GM12878 (cell line): ENCODE measurements at regions not wholly inside any gene's neighbourhood (a gene's known extent, or its start where the extent isn't known, plus 50 kb on each side); places are given as distances from the start of the nearest gene placed in this dataset.
A peak's percentile ranks its signal among the peaks of the same experiment; 100 is the strongest.

Source experiments
- ATF7 ChIP-seq: fragments of 450-650 bp; IDR thresholded peaks from 2 replicates; pipeline ENCODE4 v1.6.1; 2016; ENCODE audit warnings: low read depth, mild to moderate bottlenecking
- BCL11A ChIP-seq: IDR thresholded peaks from 2 replicates; pipeline ENCODE4 v1.6.1; 2011; ENCODE audit warnings: low read depth, low read length
- ETV6 ChIP-seq, 2 experiments: fragments of 450-650 bp in 1 of 2; IDR thresholded peaks in 1 of 2; conservative IDR thresholded peaks in 1 of 2; 2 replicates each; pipeline ENCODE4 v1.6.1; 2014; ENCODE audit warnings: antibody characterized with exemption in 1 of 2, borderline replicate concordance in 1 of 2, low read depth in 1 of 2, mild to moderate bottlenecking in 1 of 2, moderate library complexity in 1 of 2
- NFIC ChIP-seq: IDR thresholded peaks from 2 replicates; pipeline ENCODE4 v1.6.1; 2012; ENCODE audit warnings: low read depth, mild to moderate bottlenecking, inconsistent platforms, low read length, moderate library complexity
- POU2F2 ChIP-seq: IDR thresholded peaks from 3 replicates; pipeline ENCODE4 v1.6.1; 2011; ENCODE audit warnings: low read depth, mild to moderate bottlenecking, low read length, borderline replicate concordance
- SIX5 ChIP-seq: IDR thresholded peaks from 2 replicates; pipeline ENCODE4 v1.6.1; 2011; ENCODE audit warnings: mild to moderate bottlenecking, low read depth, low read length, moderate library complexity; ENCODE audit not compliant: severe bottlenecking
- ZZZ3 ChIP-seq: IDR thresholded peaks from 2 replicates; pipeline ENCODE4 v1.6.1; 2011; ENCODE audit warnings: low read depth; ENCODE audit not compliant: control insufficient read depth, insufficient read length
- TF ChIP-seq, protein P1 (sequence below): fragments of 450-650 bp; IDR thresholded peaks from 2 replicates; pipeline ENCODE4 v1.6.1; 2017; ENCODE audit warnings: antibody characterized with exemption, mild to moderate bottlenecking, moderate library complexity
- TF ChIP-seq, protein P2 (sequence below), 3 experiments: IDR thresholded peaks in 2 of 3; conservative IDR thresholded peaks in 1 of 3; 2 replicates each; pipeline ENCODE4 v1.5.1; 2011; ENCODE audit warnings: low read depth in 3 of 3, low read length in 3 of 3, mild to moderate bottlenecking in 3 of 3, control low read depth in 2 of 3, moderate library complexity in 2 of 3, inconsistent platforms in 1 of 3, mixed read lengths in 1 of 3; ENCODE audit not compliant: control insufficient read depth in 2 of 3, insufficient read depth in 1 of 3; ENCODE audit errors: extremely low read depth in 1 of 3
- TF ChIP-seq, protein P3 (sequence below): IDR thresholded peaks from 2 replicates; pipeline ENCODE4 v1.6.1; 2012; ENCODE audit warnings: mild to moderate bottlenecking, low read depth, low read length
- TF ChIP-seq, protein P4 (sequence below): fragments of 450-650 bp; IDR thresholded peaks from 2 replicates; pipeline ENCODE4 v1.6.1; 2017; ENCODE audit warnings: low read depth, mild to moderate bottlenecking, moderate library complexity
- TF ChIP-seq, protein P5 (sequence below): fragments of 450-650 bp; conservative IDR thresholded peaks from 2 replicates; pipeline ENCODE4 v1.6.1; 2017; ENCODE audit warnings: mild to moderate bottlenecking, moderate library complexity
- TF ChIP-seq, protein P6 (sequence below): fragments of 450-650 bp; formaldehyde crosslinking; IDR thresholded peaks from 2 replicates; pipeline ENCODE4 v1.4.0; 2022; ENCODE audit warnings: mild to moderate bottlenecking, moderate library complexity

DNA sequence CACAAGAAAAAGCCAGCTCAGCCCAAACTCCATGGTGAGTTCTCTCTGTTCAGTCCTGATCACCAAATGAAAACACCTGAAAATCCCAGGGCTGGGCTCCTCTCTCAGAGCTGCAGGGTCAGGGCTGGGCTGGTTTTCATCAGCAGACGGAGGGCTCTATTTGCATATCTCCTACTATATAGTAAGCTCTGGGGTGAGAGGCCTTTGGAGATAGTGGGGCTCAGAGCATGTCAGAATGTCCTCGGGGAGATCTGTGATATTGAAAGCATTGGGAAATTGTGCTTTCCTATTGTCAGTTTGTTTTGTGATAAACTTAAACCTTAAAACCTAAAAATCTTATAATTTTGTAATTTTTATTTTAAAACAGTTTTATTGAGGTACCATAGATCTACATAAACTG lies 742.6 kb downstream of the TMEM121 start (continued):
- TF ChIP-seq, protein P1, sequence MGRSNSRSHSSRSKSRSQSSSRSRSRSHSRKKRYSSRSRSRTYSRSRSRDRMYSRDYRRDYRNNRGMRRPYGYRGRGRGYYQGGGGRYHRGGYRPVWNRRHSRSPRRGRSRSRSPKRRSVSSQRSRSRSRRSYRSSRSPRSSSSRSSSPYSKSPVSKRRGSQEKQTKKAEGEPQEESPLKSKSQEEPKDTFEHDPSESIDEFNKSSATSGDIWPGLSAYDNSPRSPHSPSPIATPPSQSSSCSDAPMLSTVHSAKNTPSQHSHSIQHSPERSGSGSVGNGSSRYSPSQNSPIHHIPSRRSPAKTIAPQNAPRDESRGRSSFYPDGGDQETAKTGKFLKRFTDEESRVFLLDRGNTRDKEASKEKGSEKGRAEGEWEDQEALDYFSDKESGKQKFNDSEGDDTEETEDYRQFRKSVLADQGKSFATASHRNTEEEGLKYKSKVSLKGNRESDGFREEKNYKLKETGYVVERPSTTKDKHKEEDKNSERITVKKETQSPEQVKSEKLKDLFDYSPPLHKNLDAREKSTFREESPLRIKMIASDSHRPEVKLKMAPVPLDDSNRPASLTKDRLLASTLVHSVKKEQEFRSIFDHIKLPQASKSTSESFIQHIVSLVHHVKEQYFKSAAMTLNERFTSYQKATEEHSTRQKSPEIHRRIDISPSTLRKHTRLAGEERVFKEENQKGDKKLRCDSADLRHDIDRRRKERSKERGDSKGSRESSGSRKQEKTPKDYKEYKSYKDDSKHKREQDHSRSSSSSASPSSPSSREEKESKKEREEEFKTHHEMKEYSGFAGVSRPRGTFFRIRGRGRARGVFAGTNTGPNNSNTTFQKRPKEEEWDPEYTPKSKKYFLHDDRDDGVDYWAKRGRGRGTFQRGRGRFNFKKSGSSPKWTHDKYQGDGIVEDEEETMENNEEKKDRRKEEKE = no peak
- TF ChIP-seq POU2F2 (peak; percentile 95; the same call in 2 of the 3 replicates), ETV6 (conservative IDR thresholded peaks at IDR 0.05 in 1 of 2, IDR thresholded peaks at IDR 0.05 in 1 of 2; ENCODE audit: borderline replicate concordance in 1 of 2, low read depth in 1 of 2) (no peak), SIX5 (no peak), ATF7 (no peak), ZZZ3 (no peak), NFIC (no peak), BCL11A (no peak)
- TF ChIP-seq, protein P2, sequence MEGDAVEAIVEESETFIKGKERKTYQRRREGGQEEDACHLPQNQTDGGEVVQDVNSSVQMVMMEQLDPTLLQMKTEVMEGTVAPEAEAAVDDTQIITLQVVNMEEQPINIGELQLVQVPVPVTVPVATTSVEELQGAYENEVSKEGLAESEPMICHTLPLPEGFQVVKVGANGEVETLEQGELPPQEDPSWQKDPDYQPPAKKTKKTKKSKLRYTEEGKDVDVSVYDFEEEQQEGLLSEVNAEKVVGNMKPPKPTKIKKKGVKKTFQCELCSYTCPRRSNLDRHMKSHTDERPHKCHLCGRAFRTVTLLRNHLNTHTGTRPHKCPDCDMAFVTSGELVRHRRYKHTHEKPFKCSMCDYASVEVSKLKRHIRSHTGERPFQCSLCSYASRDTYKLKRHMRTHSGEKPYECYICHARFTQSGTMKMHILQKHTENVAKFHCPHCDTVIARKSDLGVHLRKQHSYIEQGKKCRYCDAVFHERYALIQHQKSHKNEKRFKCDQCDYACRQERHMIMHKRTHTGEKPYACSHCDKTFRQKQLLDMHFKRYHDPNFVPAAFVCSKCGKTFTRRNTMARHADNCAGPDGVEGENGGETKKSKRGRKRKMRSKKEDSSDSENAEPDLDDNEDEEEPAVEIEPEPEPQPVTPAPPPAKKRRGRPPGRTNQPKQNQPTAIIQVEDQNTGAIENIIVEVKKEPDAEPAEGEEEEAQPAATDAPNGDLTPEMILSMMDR (IDR thresholded peaks at IDR 0.05 in 2 of 3, conservative IDR thresholded peaks at IDR 0.05 in 1 of 3; ENCODE audit: control insufficient read depth in 2 of 3, extremely low read depth in 1 of 3, insufficient read depth in 1 of 3, low read depth in 3 of 3, low read length in 3 of 3) = no peak
- TF ChIP-seq, protein P3, sequence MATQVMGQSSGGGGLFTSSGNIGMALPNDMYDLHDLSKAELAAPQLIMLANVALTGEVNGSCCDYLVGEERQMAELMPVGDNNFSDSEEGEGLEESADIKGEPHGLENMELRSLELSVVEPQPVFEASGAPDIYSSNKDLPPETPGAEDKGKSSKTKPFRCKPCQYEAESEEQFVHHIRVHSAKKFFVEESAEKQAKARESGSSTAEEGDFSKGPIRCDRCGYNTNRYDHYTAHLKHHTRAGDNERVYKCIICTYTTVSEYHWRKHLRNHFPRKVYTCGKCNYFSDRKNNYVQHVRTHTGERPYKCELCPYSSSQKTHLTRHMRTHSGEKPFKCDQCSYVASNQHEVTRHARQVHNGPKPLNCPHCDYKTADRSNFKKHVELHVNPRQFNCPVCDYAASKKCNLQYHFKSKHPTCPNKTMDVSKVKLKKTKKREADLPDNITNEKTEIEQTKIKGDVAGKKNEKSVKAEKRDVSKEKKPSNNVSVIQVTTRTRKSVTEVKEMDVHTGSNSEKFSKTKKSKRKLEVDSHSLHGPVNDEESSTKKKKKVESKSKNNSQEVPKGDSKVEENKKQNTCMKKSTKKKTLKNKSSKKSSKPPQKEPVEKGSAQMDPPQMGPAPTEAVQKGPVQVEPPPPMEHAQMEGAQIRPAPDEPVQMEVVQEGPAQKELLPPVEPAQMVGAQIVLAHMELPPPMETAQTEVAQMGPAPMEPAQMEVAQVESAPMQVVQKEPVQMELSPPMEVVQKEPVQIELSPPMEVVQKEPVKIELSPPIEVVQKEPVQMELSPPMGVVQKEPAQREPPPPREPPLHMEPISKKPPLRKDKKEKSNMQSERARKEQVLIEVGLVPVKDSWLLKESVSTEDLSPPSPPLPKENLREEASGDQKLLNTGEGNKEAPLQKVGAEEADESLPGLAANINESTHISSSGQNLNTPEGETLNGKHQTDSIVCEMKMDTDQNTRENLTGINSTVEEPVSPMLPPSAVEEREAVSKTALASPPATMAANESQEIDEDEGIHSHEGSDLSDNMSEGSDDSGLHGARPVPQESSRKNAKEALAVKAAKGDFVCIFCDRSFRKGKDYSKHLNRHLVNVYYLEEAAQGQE = no peak
- TF ChIP-seq, protein P4, sequence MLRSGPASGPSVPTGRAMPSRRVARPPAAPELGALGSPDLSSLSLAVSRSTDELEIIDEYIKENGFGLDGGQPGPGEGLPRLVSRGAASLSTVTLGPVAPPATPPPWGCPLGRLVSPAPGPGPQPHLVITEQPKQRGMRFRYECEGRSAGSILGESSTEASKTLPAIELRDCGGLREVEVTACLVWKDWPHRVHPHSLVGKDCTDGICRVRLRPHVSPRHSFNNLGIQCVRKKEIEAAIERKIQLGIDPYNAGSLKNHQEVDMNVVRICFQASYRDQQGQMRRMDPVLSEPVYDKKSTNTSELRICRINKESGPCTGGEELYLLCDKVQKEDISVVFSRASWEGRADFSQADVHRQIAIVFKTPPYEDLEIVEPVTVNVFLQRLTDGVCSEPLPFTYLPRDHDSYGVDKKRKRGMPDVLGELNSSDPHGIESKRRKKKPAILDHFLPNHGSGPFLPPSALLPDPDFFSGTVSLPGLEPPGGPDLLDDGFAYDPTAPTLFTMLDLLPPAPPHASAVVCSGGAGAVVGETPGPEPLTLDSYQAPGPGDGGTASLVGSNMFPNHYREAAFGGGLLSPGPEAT = 0 out of 2 replicates have a peak, but pooled peaks have one; percentile 12
- TF ChIP-seq, protein P5, sequence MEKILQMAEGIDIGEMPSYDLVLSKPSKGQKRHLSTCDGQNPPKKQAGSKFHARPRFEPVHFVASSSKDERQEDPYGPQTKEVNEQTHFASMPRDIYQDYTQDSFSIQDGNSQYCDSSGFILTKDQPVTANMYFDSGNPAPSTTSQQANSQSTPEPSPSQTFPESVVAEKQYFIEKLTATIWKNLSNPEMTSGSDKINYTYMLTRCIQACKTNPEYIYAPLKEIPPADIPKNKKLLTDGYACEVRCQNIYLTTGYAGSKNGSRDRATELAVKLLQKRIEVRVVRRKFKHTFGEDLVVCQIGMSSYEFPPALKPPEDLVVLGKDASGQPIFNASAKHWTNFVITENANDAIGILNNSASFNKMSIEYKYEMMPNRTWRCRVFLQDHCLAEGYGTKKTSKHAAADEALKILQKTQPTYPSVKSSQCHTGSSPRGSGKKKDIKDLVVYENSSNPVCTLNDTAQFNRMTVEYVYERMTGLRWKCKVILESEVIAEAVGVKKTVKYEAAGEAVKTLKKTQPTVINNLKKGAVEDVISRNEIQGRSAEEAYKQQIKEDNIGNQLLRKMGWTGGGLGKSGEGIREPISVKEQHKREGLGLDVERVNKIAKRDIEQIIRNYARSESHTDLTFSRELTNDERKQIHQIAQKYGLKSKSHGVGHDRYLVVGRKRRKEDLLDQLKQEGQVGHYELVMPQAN = no peak
- TF ChIP-seq, protein P6, sequence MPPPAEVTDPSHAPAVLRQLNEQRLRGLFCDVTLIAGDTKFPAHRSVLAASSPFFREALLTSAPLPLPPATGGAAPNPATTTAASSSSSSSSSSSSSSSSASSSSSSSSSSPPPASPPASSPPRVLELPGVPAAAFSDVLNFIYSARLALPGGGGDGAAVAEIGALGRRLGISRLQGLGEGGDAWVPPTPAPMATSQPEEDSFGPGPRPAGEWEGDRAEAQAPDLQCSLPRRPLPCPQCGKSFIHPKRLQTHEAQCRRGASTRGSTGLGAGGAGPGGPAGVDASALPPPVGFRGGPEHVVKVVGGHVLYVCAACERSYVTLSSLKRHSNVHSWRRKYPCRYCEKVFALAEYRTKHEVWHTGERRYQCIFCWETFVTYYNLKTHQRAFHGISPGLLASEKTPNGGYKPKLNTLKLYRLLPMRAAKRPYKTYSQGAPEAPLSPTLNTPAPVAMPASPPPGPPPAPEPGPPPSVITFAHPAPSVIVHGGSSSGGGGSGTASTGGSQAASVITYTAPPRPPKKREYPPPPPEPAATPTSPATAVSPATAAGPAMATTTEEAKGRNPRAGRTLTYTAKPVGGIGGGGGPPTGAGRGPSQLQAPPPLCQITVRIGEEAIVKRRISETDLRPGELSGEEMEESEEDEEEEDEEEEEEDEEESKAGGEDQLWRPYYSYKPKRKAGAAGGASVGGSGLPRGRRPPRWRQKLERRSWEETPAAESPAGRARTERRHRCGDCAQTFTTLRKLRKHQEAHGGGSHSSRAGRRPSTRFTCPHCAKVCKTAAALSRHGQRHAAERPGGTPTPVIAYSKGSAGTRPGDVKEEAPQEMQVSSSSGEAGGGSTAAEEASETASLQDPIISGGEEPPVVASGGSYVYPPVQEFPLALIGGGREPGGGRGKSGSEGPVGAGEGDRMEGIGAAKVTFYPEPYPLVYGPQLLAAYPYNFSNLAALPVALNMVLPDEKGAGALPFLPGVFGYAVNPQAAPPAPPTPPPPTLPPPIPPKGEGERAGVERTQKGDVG (CRISPR knock-in tag) = no peak
